ENCODE measurements at regions not wholly inside any gene's neighbourhood (a gene's known extent, or its start where the extent isn't known, plus 50 kb on each side); places are given as distances from the start of the nearest gene placed in this dataset.

- TF ChIP-seq ZNF274 (IDR thresholded peaks at IDR 0.05; ENCODE audit: low read depth, low read length), result no peak
- TF ChIP-seq YY1 (IDR thresholded peaks at IDR 0.05; ENCODE audit: insufficient read depth, insufficient read length), result no peak
- TF ChIP-seq SUZ12 (IDR thresholded peaks at IDR 0.05; ENCODE audit: extremely low read depth, insufficient read depth, insufficient read length), result no peak
Measured at GRCh38 chr17:36760425-36760824, 159.0 kb downstream of the MRM1 start.

Data from NT2/D1 (cell line).